ENCODE measurements at regions not wholly inside any gene's neighbourhood (a gene's known extent, or its start where the extent isn't known, plus 50 kb on each side); places are given as distances from the start of the nearest gene placed in this dataset.

DNA sequence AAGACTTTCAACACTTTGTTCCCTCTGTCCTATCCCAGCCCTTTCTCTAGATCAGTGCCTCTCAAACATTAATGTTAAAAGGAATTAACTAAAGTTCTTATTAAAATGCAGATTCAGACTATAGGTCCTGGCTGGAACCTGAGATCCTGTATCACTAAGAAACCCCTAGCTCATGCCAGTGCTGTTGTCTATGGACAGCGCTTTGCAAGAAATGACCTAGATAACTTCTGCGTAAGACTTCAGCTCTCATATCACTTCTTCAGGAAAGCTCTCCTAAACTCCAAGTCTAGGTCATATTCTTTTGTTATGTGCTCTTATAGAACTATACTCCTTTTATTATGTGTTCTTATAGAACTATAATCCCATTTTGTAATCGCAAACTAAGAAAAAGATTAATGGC is 67.8 kb upstream of the CDIN1 start:
- in situ Hi-C loops (cut with HindIII; ENCODE audit: low pct_unique_long_range_greater_than_20kb, low sequenced_read_pairs) (no loop called here), intact Hi-C loops (cut with micrococcal nuclease; ENCODE audit: unreplicated experiment) (no loop called here)
- H3K36me3 ChIP-seq (ENCODE audit: control insufficient read depth, insufficient read depth, low read length): no peaks in the 10 kb centered on the region
- ChIA-PET POLR2A (no interaction called here), CTCF (no interaction called here)
- no peak overlapping the region for H3K27ac ChIP-seq (ENCODE audit: low read length)
- no TSS peak for BruUV-seq (replicated peaks)
- DNase-seq (ENCODE audit: low read depth, low spot score): no peak
- H3K27me3 ChIP-seq (ENCODE audit: control insufficient read depth, insufficient read depth, low read length): peaks cover 3% of the 10 kb centered on the region; the same call in 1 of the 2 replicates
- H3K9me3 ChIP-seq (ENCODE audit: control insufficient read depth, insufficient read depth, low read depth, low read length): no peaks in the 10 kb centered on the region
- H3K4me1 ChIP-seq (ENCODE audit: control insufficient read depth, insufficient read depth, low read length): no peaks in the 10 kb centered on the region
- H3K4me3 ChIP-seq (ENCODE audit: low read depth in 2 of 2, low read length in 2 of 2): no peak overlapping the region
- TF ChIP-seq TCF7L2 (IDR thresholded peaks at IDR 0.05; ENCODE audit: low read depth, low read length) (no peak), SIN3A (IDR thresholded peaks at IDR 0.05; ENCODE audit: borderline replicate concordance, insufficient read depth, low read depth, low read length) (no peak), POLR2AphosphoS5 (IDR thresholded peaks at IDR 0.05; ENCODE audit: low read depth, low read length) (no peak), CTCF (IDR thresholded peaks at IDR 0.05) (no peak), REST (IDR thresholded peaks at IDR 0.05; ENCODE audit: insufficient read depth in 1 of 2, low read depth in 2 of 2, low read length in 1 of 2) (no peak)
- ATAC-seq: no peak

GRCh38 chr15:36517758-36518157 is 61.7 kb upstream of the CDIN1 start:
- no peaks in the 10 kb centered on the region for H3K36me3 ChIP-seq (ENCODE audit: control insufficient read depth, insufficient read depth, low read length)
- CTCF ChIA-PET: no interaction called here
- H3K27ac ChIP-seq (ENCODE audit: low read length): no peak overlapping the region
- H3K4me3 ChIP-seq (ENCODE audit: low read depth in 2 of 2, low read length in 2 of 2): no peak overlapping the region
- BruUV-seq (replicated peaks): no TSS peak
- in situ Hi-C loops (cut with HindIII; ENCODE audit: low pct_unique_long_range_greater_than_20kb, low sequenced_read_pairs) (no loop called here), intact Hi-C loops (cut with micrococcal nuclease; ENCODE audit: unreplicated experiment) (no loop called here)
- no peaks in the 10 kb centered on the region for H3K27me3 ChIP-seq (ENCODE audit: control insufficient read depth, insufficient read depth, low read length)
- ATAC-seq: no peak
- H3K9me3 ChIP-seq (ENCODE audit: control insufficient read depth, insufficient read depth, low read depth, low read length): no peaks in the 10 kb centered on the region
- no peak for TF ChIP-seq POLR2AphosphoS5 (IDR thresholded peaks at IDR 0.05; ENCODE audit: low read depth, low read length)
- TF ChIP-seq SIN3A (IDR thresholded peaks at IDR 0.05; ENCODE audit: borderline replicate concordance, insufficient read depth, low read depth, low read length): no peak
- no peak for TF ChIP-seq REST (IDR thresholded peaks at IDR 0.05; ENCODE audit: insufficient read depth in 1 of 2, low read depth in 2 of 2, low read length in 1 of 2)
- TF ChIP-seq TCF7L2 (IDR thresholded peaks at IDR 0.05; ENCODE audit: low read depth, low read length): no peak
- TF ChIP-seq CTCF (IDR thresholded peaks at IDR 0.05): no peak
- DNase-seq (ENCODE audit: low read depth, low spot score): no peak
- POLR2A ChIA-PET: interaction anchor here (0.5 kb wide), 1 partner anchor 1416 kb away, joined by 4 read pairs; no protein-coding TSS in a partner anchor
- H3K4me1 ChIP-seq (ENCODE audit: control insufficient read depth, insufficient read depth, low read length): no peaks in the 10 kb centered on the region

Measured in Panc1 (cell line).